ENCODE measurements at regions not wholly inside any gene's neighbourhood (a gene's known extent, or its start where the extent isn't known, plus 50 kb on each side); places are given as distances from the start of the nearest gene placed in this dataset.

- no peak for TF ChIP-seq CTCF (IDR thresholded peaks at IDR 0.05; ENCODE audit: low read depth, low read length)
- Histone ChIP-seq H3K4me3 (ENCODE audit: low read depth, low read length) (peak overlapping the region; percentile 17), H3K27ac (ENCODE audit: low read depth, low read length) (no peak overlapping the region), H3K27me3 (ENCODE audit: control insufficient read depth, insufficient read depth, low read length) (no peaks in the 10 kb centered on the region), H3K9me3 (ENCODE audit: control insufficient read depth, insufficient read depth, low read length) (no peaks in the 10 kb centered on the region)
- ChIA-PET CTCF (no interaction called here), POLR2A (no interaction called here)
- DNase-seq (ENCODE audit: low read depth, low spot score) = peak; percentile 34
These were observed 135.4 kb upstream of the CBLB start for GRCh38 chr3:106004137-106004681.

GRCh38 chr3:106004826-106005225 is 136.0 kb upstream of the CBLB start:
- no peak for DNase-seq (ENCODE audit: low read depth, low spot score)
- CTCF ChIA-PET = interaction anchor here (1.0 kb wide), 1 partner anchor 1113 kb away, joined by 3 read pairs; no protein-coding TSS in a partner anchor
- POLR2A ChIA-PET = no interaction called here
- TF ChIP-seq CTCF (IDR thresholded peaks at IDR 0.05; ENCODE audit: low read depth, low read length) = no peak
- Histone ChIP-seq H3K9me3 (ENCODE audit: control insufficient read depth, insufficient read depth, low read length) (no peaks in the 10 kb centered on the region), H3K4me3 (ENCODE audit: low read depth, low read length) (no peak overlapping the region; the same call in 1 of the 2 replicates), H3K27ac (ENCODE audit: low read depth, low read length) (no peak overlapping the region), H3K27me3 (ENCODE audit: control insufficient read depth, insufficient read depth, low read length) (no peaks in the 10 kb centered on the region)

GRCh38 chr3:106006001-106006400 is 137.2 kb upstream of the CBLB start:
- DNase-seq (ENCODE audit: low read depth, low spot score) = peak; percentile 52
- Histone ChIP-seq H3K4me3 (ENCODE audit: low read depth, low read length) (no peak overlapping the region), H3K9me3 (ENCODE audit: control insufficient read depth, insufficient read depth, low read length) (no peaks in the 10 kb centered on the region), H3K27ac (ENCODE audit: low read depth, low read length) (no peak overlapping the region), H3K27me3 (ENCODE audit: control insufficient read depth, insufficient read depth, low read length) (no peaks in the 10 kb centered on the region)
- CTCF ChIA-PET = no interaction called here
- TF ChIP-seq CTCF (IDR thresholded peaks at IDR 0.05; ENCODE audit: low read depth, low read length) = no peak
- POLR2A ChIA-PET = no interaction called here

GRCh38 chr3:106006571-106006970 is 137.8 kb upstream of the CBLB start:
- Histone ChIP-seq H3K27ac (ENCODE audit: low read depth, low read length) (no peak overlapping the region), H3K4me3 (ENCODE audit: low read depth, low read length) (no peak overlapping the region), H3K9me3 (ENCODE audit: control insufficient read depth, insufficient read depth, low read length) (no peaks in the 10 kb centered on the region), H3K27me3 (ENCODE audit: control insufficient read depth, insufficient read depth, low read length) (no peaks in the 10 kb centered on the region)
- CTCF ChIA-PET = no interaction called here
- DNase-seq (ENCODE audit: low read depth, low spot score) = no peak
- POLR2A ChIA-PET = no interaction called here
- no peak for TF ChIP-seq CTCF (IDR thresholded peaks at IDR 0.05; ENCODE audit: low read depth, low read length)

DNA sequence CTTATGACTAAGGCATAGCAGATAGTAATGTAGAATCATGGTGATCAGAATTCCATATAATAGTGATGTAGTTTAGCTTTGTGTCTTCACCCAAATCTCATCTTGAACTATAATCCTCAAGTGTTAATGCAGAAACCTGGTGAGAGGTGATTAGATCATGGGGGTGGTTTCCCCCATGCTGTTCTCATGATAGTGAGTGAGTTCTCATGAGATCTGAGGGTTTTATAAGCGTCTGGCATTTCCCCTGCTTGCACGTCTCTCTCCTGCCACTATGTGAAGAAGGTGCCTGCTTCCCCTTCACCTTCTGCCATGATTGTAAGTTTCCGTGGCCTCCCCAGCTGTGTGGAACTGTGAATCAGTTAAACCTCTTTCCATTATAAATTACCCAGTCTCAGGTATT is 138.7 kb upstream of the CBLB start:
- POLR2A ChIA-PET = no interaction called here
- DNase-seq (ENCODE audit: low read depth, low spot score) = no peak
- H3K9me3 ChIP-seq (ENCODE audit: control insufficient read depth, insufficient read depth, low read length) = no peaks in the 10 kb centered on the region
- H3K4me3 ChIP-seq (ENCODE audit: low read depth, low read length) = no peak overlapping the region
- H3K27me3 ChIP-seq (ENCODE audit: control insufficient read depth, insufficient read depth, low read length) = no peaks in the 10 kb centered on the region
- no peak overlapping the region for H3K27ac ChIP-seq (ENCODE audit: low read depth, low read length)
- no peak for TF ChIP-seq CTCF (IDR thresholded peaks at IDR 0.05; ENCODE audit: low read depth, low read length)
- CTCF ChIA-PET = no interaction called here
